Natural killer cell (primary cell): ENCODE measurements at regions not wholly inside any gene's neighbourhood (a gene's known extent, or its start where the extent isn't known, plus 50 kb on each side); places are given as distances from the start of the nearest gene placed in this dataset.

Experiments
- ATAC-seq, 3 donors: fragments of 150-1000 bp in 2 of 3; fragments of 200-7000 bp in 1 of 3; cut with Tn5 transposase; 1 replicate in 1 of 3; 2 replicates in 2 of 3; pipeline ENCODE4 v1.10.0; 2021; ENCODE audit warnings: mild to moderate bottlenecking in 2 of 3, moderate library complexity in 2 of 3
- DNase-seq, 2 donors: peaks; one replicate each; pipeline versions ENCODE4 v3.0.0 to v3.0.0-alpha.2; 2013 to 2021; ENCODE audit warnings: mixed read lengths in 1 of 2
- H3K27ac ChIP-seq: one replicate; pipeline ENCODE4 v1.5.1; 2013; ENCODE audit warnings: mild to moderate bottlenecking, low read length
- H3K27me3 ChIP-seq: one replicate; pipeline ENCODE4 v1.6.1; 2013; ENCODE audit warnings: low read length; ENCODE audit not compliant: control insufficient read depth, insufficient read depth
- H3K36me3 ChIP-seq: one replicate; pipeline ENCODE4 v1.6.1; 2013; ENCODE audit warnings: low read length; ENCODE audit not compliant: control insufficient read depth, insufficient read depth
- H3K4me1 ChIP-seq: one replicate; pipeline ENCODE4 v1.6.1; 2013; ENCODE audit warnings: low read length; ENCODE audit not compliant: control insufficient read depth, insufficient read depth
- H3K4me3 ChIP-seq: one replicate; pipeline ENCODE4 v1.5.1; 2013; ENCODE audit warnings: low read length
- H3K9me3 ChIP-seq: one replicate; pipeline ENCODE4 v1.6.1; 2013; ENCODE audit warnings: low read length; ENCODE audit not compliant: control insufficient read depth, insufficient read depth
- H3K27ac Mint-ChIP-seq, 2 donors: one replicate each; pipeline ENCODE4 v1.8.0; 2022; ENCODE audit warnings: mild to moderate bottlenecking in 2 of 2, mixed read lengths in 2 of 2, moderate library complexity in 1 of 2
- H3K27me3 Mint-ChIP-seq, 2 donors: one replicate each; pipeline ENCODE4 v1.8.0; 2022; ENCODE audit warnings: low read depth in 2 of 2, mixed read lengths in 2 of 2
- H3K36me3 Mint-ChIP-seq: one replicate; pipeline ENCODE4 v1.8.0; 2022; ENCODE audit warnings: mixed read lengths
- H3K4me1 Mint-ChIP-seq, 2 donors: one replicate each; pipeline ENCODE4 v1.8.0; 2022; ENCODE audit warnings: mixed read lengths in 2 of 2
- H3K4me3 Mint-ChIP-seq: one replicate; pipeline ENCODE4 v1.8.0; 2022; ENCODE audit warnings: mild to moderate bottlenecking, moderate library complexity, mixed read lengths
- H3K9me3 Mint-ChIP-seq, 2 donors: one replicate each; pipeline ENCODE4 v1.8.0; 2022; ENCODE audit warnings: mixed read lengths in 2 of 2
- CTCF ChIP-seq: fragments of 200-600 bp; IDR thresholded peaks from one replicate; pipeline ENCODE4 v1.8.0; 2022; ENCODE audit warnings: antibody characterized with exemption
- WGBS: methylation state at CpG from one replicate; pipeline ENCODE4 v1.1.7; 2013; ENCODE audit warnings: missing lambda C conversion rate; ENCODE audit not compliant: insufficient coverage; 5-methylcytosine and 5-hydroxymethylcytosine counted together
- intact Hi-C: fragments of 100-400 bp; cut with micrococcal nuclease; formaldehyde crosslinking; loops from one replicate; pipeline ENCODE4 v1.14.2; 2022

GRCh38 chr4:53693408-53693807 lies 102.1 kb upstream of the LNX1 start:
- no peaks in the 10 kb centered on the region for H3K9me3 Mint-ChIP-seq
- Histone ChIP-seq H3K36me3 (no peaks in the 10 kb centered on the region), H3K4me3 (no peak overlapping the region), H3K27ac (no peak overlapping the region), H3K9me3 (no peaks in the 10 kb centered on the region), H3K4me1 (no peaks in the 10 kb centered on the region), H3K27me3 (no peaks in the 10 kb centered on the region)
- no peak overlapping the region for H3K27ac Mint-ChIP-seq
- intact Hi-C loops, result no loop called here
- WGBS, result 97% methylated on average over 4 of the region's 4 CpGs
- H3K4me3 Mint-ChIP-seq, result no peak overlapping the region
- ATAC-seq (no peak), DNase-seq (no peak)
- H3K4me1 Mint-ChIP-seq, result peaks cover 4% of the 10 kb centered on the region in 2 donors
- no peaks in the 10 kb centered on the region for H3K36me3 Mint-ChIP-seq
- no peak for TF ChIP-seq CTCF
- peaks cover 8 to 21% of the 10 kb centered on the region in 2 donors for H3K27me3 Mint-ChIP-seq

GRCh38 chr4:53688186-53688790 lies 97.0 kb upstream of the LNX1 start:
- TF ChIP-seq CTCF, result no peak
- Histone ChIP-seq H3K27me3 (no peaks in the 10 kb centered on the region), H3K27ac (no peak overlapping the region), H3K4me1 (no peaks in the 10 kb centered on the region), H3K4me3 (no peak overlapping the region), H3K9me3 (no peaks in the 10 kb centered on the region), H3K36me3 (no peaks in the 10 kb centered on the region)
- Mint-ChIP-seq H3K4me1 (peaks cover 7 to 8% of the 10 kb centered on the region in 2 donors), H3K4me3 (no peak overlapping the region), H3K9me3 (no peaks in the 10 kb centered on the region), H3K27ac (no peak overlapping the region), H3K27me3 (peaks cover 10 to 21% of the 10 kb centered on the region in 2 donors), H3K36me3 (no peaks in the 10 kb centered on the region)
- 2% methylated on average over 2 of the region's 2 CpGs for WGBS
- DNase-seq (no peak), ATAC-seq (no peak)
- intact Hi-C loops, result no loop called here

DNA sequence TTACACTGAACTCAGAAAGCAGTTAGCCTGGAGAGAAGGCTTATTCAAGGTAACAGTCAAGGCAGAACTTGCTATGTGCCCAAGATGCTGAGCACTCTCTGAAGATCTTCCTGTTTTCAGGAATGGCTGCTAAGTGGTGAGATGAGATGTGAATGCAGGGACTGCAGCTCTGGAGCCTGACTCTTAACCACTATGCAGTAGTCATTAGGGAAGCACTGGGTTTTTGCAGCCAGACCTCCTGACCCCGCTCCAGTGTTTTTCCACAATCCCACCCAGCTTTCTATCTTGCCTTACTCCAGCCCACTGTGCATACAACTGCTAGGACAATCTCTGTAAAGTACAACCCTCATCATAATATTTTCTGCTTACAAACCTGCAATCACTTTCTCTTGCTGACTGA lies 95.2 kb upstream of the LNX1 start:
- no peaks in the 10 kb centered on the region for H3K4me1 ChIP-seq
- no peak for TF ChIP-seq CTCF
- H3K27me3 Mint-ChIP-seq, result peaks cover 14 to 15% of the 10 kb centered on the region in 2 donors
- H3K27ac Mint-ChIP-seq, result no peak overlapping the region
- H3K27me3 ChIP-seq, result no peaks in the 10 kb centered on the region
- no peak overlapping the region for H3K4me3 ChIP-seq
- DNase-seq, result no peak
- no peaks in the 10 kb centered on the region for H3K9me3 Mint-ChIP-seq
- peaks cover 7 to 8% of the 10 kb centered on the region in 2 donors for H3K4me1 Mint-ChIP-seq
- ATAC-seq, result no peak
- 93% methylated on average over 1 of the region's 1 CpG for WGBS
- H3K27ac ChIP-seq, result no peak overlapping the region
- no peaks in the 10 kb centered on the region for H3K9me3 ChIP-seq
- H3K36me3 ChIP-seq, result no peaks in the 10 kb centered on the region
- H3K4me3 Mint-ChIP-seq, result no peak overlapping the region
- H3K36me3 Mint-ChIP-seq, result no peaks in the 10 kb centered on the region
- intact Hi-C loops, result no loop called here
